Psoas muscle (tissue), 7 donors: ENCODE measurements at regions not wholly inside any gene's neighbourhood (a gene's known extent, or its start where the extent isn't known, plus 50 kb on each side); places are given as distances from the start of the nearest gene placed in this dataset.

Source experiments
- ATAC-seq, 4 donors: fragments of 200-7000 bp; cut with Tn5 transposase; one replicate each; pipeline ENCODE4 v1.9.1; 2020; ENCODE audit warnings: moderate library complexity in 3 of 4, mild to moderate bottlenecking in 2 of 4
- DNase-seq, 2 donors: peaks; one replicate each; pipeline ENCODE4 v3.0.0-alpha.2; 2020
- H3K27ac ChIP-seq: fragments of 200-600 bp; one replicate; pipeline ENCODE4 v1.8.0; 2022
- H3K27me3 ChIP-seq, 3 donors: fragments of 200-600 bp in 1 of 3; one replicate each; pipeline versions ENCODE4 v1.6.1 to v1.8.0; 2013 to 2022; ENCODE audit warnings: low read length in 2 of 3, mild to moderate bottlenecking in 2 of 3, moderate library complexity in 1 of 3; ENCODE audit not compliant: insufficient read depth in 3 of 3
- H3K36me3 ChIP-seq, 2 donors: fragments of 200-600 bp in 1 of 2; one replicate each; pipeline versions ENCODE4 v1.6.1 to v1.8.0; 2013 to 2022; ENCODE audit warnings: low read depth in 1 of 2, mild to moderate bottlenecking in 1 of 2, moderate library complexity in 1 of 2; ENCODE audit not compliant: insufficient read depth in 1 of 2
- H3K4me1 ChIP-seq: fragments of 200-600 bp; one replicate; pipeline ENCODE4 v1.8.0; 2022
- H3K4me3 ChIP-seq: fragments of 200-600 bp; one replicate; pipeline ENCODE4 v1.8.0; 2022; ENCODE audit warnings: mild to moderate bottlenecking
- H3K9me3 ChIP-seq: fragments of 200-600 bp; one replicate; pipeline ENCODE4 v1.8.0; 2022
- CTCF ChIP-seq: fragments of 200-600 bp; IDR thresholded peaks from one replicate; pipeline ENCODE4 v1.8.0; 2022; ENCODE audit warnings: antibody characterized with exemption
- WGBS, 3 donors: extraction: QIAGEN DNeasy Blood & Tissue Kit; methylation state at CpG; one replicate each; pipeline versions ENCODE4 v1.1.6 to v1.1.7; 2013; 5-methylcytosine and 5-hydroxymethylcytosine counted together
- intact Hi-C, 2 donors: fragments of 100-400 bp; cut with DNase I; formaldehyde crosslinking; loops; one replicate each; pipeline versions ENCODE4 v1.11.0 to v1.14.2; 2022
- donor health status: healthy with polysubstance abuse.
- donor health status: DM: no; HTN: no; CAD: no; lungs with moderate emphysema.
- donor health status: Bipolar disorder and iron deficiency.
- donor health status: healthy.
- donor health status: DM: yes; HTN: yes; CAD: no.
- donor health status: DM: no; HTN: no; CAD: no.
- donor health status: DM: yes; HTN: yes; CAD: no.

- ATAC-seq (no peak), DNase-seq (no peak)
- Histone ChIP-seq H3K9me3 (no peaks in the 10 kb centered on the region), H3K27me3 (no peaks in the 10 kb centered on the region), H3K27ac (no peak overlapping the region), H3K4me3 (no peak overlapping the region), H3K36me3 (no peaks in the 10 kb centered on the region), H3K4me1 (no peaks in the 10 kb centered on the region)
- TF ChIP-seq CTCF: no peak
- 92 to 97% (median 94%) methylated on average over 5 of the region's 5 CpGs for WGBS, 3 donors
- intact Hi-C loops: no loop called here
Measured at GRCh38 chr20:6685181-6685582, 82.3 kb upstream of the BMP2 start.

- Histone ChIP-seq H3K4me3 (no peak overlapping the region), H3K36me3 (no peaks in the 10 kb centered on the region), H3K27me3 (no peaks in the 10 kb centered on the region), H3K27ac (no peak overlapping the region), H3K9me3 (no peaks in the 10 kb centered on the region), H3K4me1 (no peaks in the 10 kb centered on the region)
- intact Hi-C loops: no loop called here
- WGBS, 3 donors: 63 to 67% (median 66%) methylated on average over 9 of the region's 9 CpGs
- no peak for TF ChIP-seq CTCF
- ATAC-seq: no peak
- no peak for DNase-seq
Measured at GRCh38 chr20:6683021-6683977, 84.2 kb upstream of the BMP2 start.

GRCh38 chr20:6680854-6681253, 86.6 kb upstream of the BMP2 start:
- H3K36me3 ChIP-seq: no peaks in the 10 kb centered on the region
- intact Hi-C loops: no loop called here
- no peak for DNase-seq
- H3K4me1 ChIP-seq: no peaks in the 10 kb centered on the region
- no peaks in the 10 kb centered on the region for H3K27me3 ChIP-seq
- no peaks in the 10 kb centered on the region for H3K9me3 ChIP-seq
- 72 to 83% (median 83%) methylated on average over 7 of the region's 7 CpGs for WGBS, 3 donors
- ATAC-seq: no peak
- no peak overlapping the region for H3K27ac ChIP-seq
- H3K4me3 ChIP-seq: no peak overlapping the region
- TF ChIP-seq CTCF: no peak

GRCh38 chr20:6680441-6680840, 87.0 kb upstream of the BMP2 start:
- Histone ChIP-seq H3K4me3 (no peak overlapping the region), H3K9me3 (no peaks in the 10 kb centered on the region), H3K36me3 (no peaks in the 10 kb centered on the region), H3K4me1 (no peaks in the 10 kb centered on the region), H3K27ac (no peak overlapping the region), H3K27me3 (peaks cover 0 to 2% (median 0%) of the 10 kb centered on the region in 3 donors)
- ATAC-seq: no peak
- DNase-seq: no peak
- TF ChIP-seq CTCF: no peak
- 52 to 58% (median 55%) methylated on average over 2 of the region's 2 CpGs for WGBS, 3 donors
- intact Hi-C loops: no loop called here
